Nephron (organoid): ENCODE measurements at regions not wholly inside any gene's neighbourhood (a gene's known extent, or its start where the extent isn't known, plus 50 kb on each side); places are given as distances from the start of the nearest gene placed in this dataset.

Experiments
- H3K27ac Mint-ChIP-seq, 3 experiments: 2 replicates each; pipeline ENCODE4 v1.8.0; 2020; ENCODE audit warnings: mixed read lengths in 3 of 3, mild to moderate bottlenecking in 2 of 3, moderate library complexity in 1 of 3
- H3K27me3 Mint-ChIP-seq: 2 replicates; pipeline ENCODE4 v1.8.0; 2021; ENCODE audit warnings: low read depth, mild to moderate bottlenecking, moderate library complexity, mixed read lengths
- H3K36me3 Mint-ChIP-seq: 2 replicates; pipeline ENCODE4 v1.8.0; 2020; ENCODE audit warnings: low read depth, mixed read lengths
- H3K4me1 Mint-ChIP-seq: 2 replicates; pipeline ENCODE4 v1.8.0; 2020; ENCODE audit warnings: mixed read lengths
- H3K4me3 Mint-ChIP-seq, 3 experiments: 2 replicates each; pipeline ENCODE4 v1.8.0; 2020; ENCODE audit warnings: mild to moderate bottlenecking in 3 of 3, mixed read lengths in 3 of 3, moderate library complexity in 2 of 3
- H3K9me3 Mint-ChIP-seq: 2 replicates; pipeline ENCODE4 v1.8.0; 2020; ENCODE audit warnings: mixed read lengths
- CTCF ChIP-seq, 3 experiments: fragments of 200-600 bp; sonication (generic); IDR thresholded peaks; one replicate each; pipeline ENCODE4 v1.5.0; 2021; ENCODE audit warnings: antibody characterized with exemption in 3 of 3; ENCODE audit not compliant: unreplicated experiment in 3 of 3

- Mint-ChIP-seq H3K27ac (no peak overlapping the region), H3K27me3 (peaks cover 9% of the 10 kb centered on the region), H3K9me3 (no peaks in the 10 kb centered on the region), H3K36me3 (no peaks in the 10 kb centered on the region), H3K4me3 (no peak overlapping the region), H3K4me1 (peaks cover 40% of the 10 kb centered on the region)
- TF ChIP-seq CTCF (IDR thresholded peaks at IDR 0.05; ENCODE audit: unreplicated experiment in 3 of 3) = no peak
These were observed 145.3 kb downstream of the PSMG1 start for GRCh38 chr21:39037807-39038405.

GRCh38 chr21:39036581-39036980, 146.7 kb downstream of the PSMG1 start:
- H3K27me3 Mint-ChIP-seq = peaks cover 9% of the 10 kb centered on the region
- peaks cover 44% of the 10 kb centered on the region for H3K4me1 Mint-ChIP-seq
- TF ChIP-seq CTCF (IDR thresholded peaks at IDR 0.05; ENCODE audit: unreplicated experiment in 3 of 3) = no peak
- peak overlapping the region; percentile 50 to 65 (median 65) for H3K27ac Mint-ChIP-seq
- H3K36me3 Mint-ChIP-seq = no peaks in the 10 kb centered on the region
- H3K9me3 Mint-ChIP-seq = no peaks in the 10 kb centered on the region
- H3K4me3 Mint-ChIP-seq = no peak overlapping the region

GRCh38 chr21:39034590-39035536, 148.4 kb downstream of the PSMG1 start:
- Mint-ChIP-seq H3K4me1 (peaks cover 52% of the 10 kb centered on the region), H3K27ac (peak overlapping the region; percentile 65 to 96 (median 85)), H3K4me3 (no peak overlapping the region)

GRCh38 chr21:39033878-39034589, 149.2 kb downstream of the PSMG1 start:
- TF ChIP-seq CTCF (IDR thresholded peaks at IDR 0.05; ENCODE audit: unreplicated experiment in 3 of 3) = no peak
- H3K27ac Mint-ChIP-seq = peak overlapping the region; percentile 91 to 97 (median 96)
- no peaks in the 10 kb centered on the region for H3K9me3 Mint-ChIP-seq
- peaks cover 55% of the 10 kb centered on the region for H3K4me1 Mint-ChIP-seq
- H3K36me3 Mint-ChIP-seq = no peaks in the 10 kb centered on the region
- H3K27me3 Mint-ChIP-seq = peaks cover 9% of the 10 kb centered on the region
- H3K4me3 Mint-ChIP-seq = peak overlapping the region; percentile 7 to 59 (median 34)

More at GRCh38 chr21:39034590-39035536, 148.4 kb downstream of the PSMG1 start:
- Mint-ChIP-seq H3K36me3 (no peaks in the 10 kb centered on the region), H3K27me3 (peaks cover 9% of the 10 kb centered on the region), H3K9me3 (no peaks in the 10 kb centered on the region)
- no peak for TF ChIP-seq CTCF (IDR thresholded peaks at IDR 0.05; ENCODE audit: unreplicated experiment in 3 of 3)

- H3K27ac Mint-ChIP-seq = peak overlapping the region; percentile 80 to 94 (median 93)
- H3K4me3 Mint-ChIP-seq = no peak overlapping the region
- no peaks in the 10 kb centered on the region for H3K36me3 Mint-ChIP-seq
- H3K27me3 Mint-ChIP-seq = peaks cover 3% of the 10 kb centered on the region
- H3K4me1 Mint-ChIP-seq = peaks cover 38% of the 10 kb centered on the region
- peaks cover 3% of the 10 kb centered on the region for H3K9me3 Mint-ChIP-seq
- TF ChIP-seq CTCF (IDR thresholded peaks at IDR 0.05; ENCODE audit: unreplicated experiment in 3 of 3) = no peak
These were observed 153.1 kb downstream of the PSMG1 start for GRCh38 chr21:39029900-39030884.
